ENCODE measurements at regions not wholly inside any gene's neighbourhood (a gene's known extent, or its start where the extent isn't known, plus 50 kb on each side); places are given as distances from the start of the nearest gene placed in this dataset.

DNA sequence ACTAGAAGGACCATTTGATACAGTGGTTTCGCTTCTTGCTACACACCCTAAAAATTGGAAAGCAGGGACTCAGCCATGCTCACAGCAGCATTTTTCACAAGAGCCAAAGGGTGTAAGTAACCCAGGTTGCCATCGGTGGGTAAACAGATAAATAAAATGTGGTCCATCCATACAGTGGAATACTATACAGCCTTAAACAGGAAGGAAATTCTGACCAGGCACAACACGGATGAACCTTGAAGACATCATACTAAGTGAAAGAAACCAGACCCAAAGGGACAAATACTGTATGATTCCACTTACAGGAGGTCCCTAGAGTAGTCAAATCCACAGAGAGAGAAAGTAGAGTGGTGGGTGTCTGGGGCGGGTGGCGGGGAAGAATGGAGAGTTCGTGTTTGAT is 220.9 kb downstream of the PHETA1 start:
- DNase-seq (ENCODE audit: extremely low spot score) = no peak
- POLR2A ChIA-PET = no interaction called here
- no peak for TF ChIP-seq HDGF (IDR thresholded peaks at IDR 0.05; ENCODE audit: borderline replicate concordance)
- no peak for TF ChIP-seq NFRKB (IDR thresholded peaks at IDR 0.05)
- no peak for TF ChIP-seq BHLHE40 (IDR thresholded peaks at IDR 0.05; ENCODE audit: borderline replicate concordance)
- TF ChIP-seq ELF4 (IDR thresholded peaks at IDR 0.05) = no peak
- TF ChIP-seq FOXM1 (IDR thresholded peaks at IDR 0.05; ENCODE audit: borderline replicate concordance) = no peak
- TF ChIP-seq TARDBP (IDR thresholded peaks at IDR 0.05) = no peak
- no peak for TF ChIP-seq CTBP1 (IDR thresholded peaks at IDR 0.05; ENCODE audit: borderline replicate concordance)
- no peak for TF ChIP-seq FOXK2 (IDR thresholded peaks at IDR 0.05)
- no peak for TF ChIP-seq SP1 (IDR thresholded peaks at IDR 0.05)
- no peak for TF ChIP-seq ZNF384 (IDR thresholded peaks at IDR 0.05)
- TF ChIP-seq ARNT (IDR thresholded peaks at IDR 0.05) = no peak
- no peak for TF ChIP-seq L3MBTL2 (conservative IDR thresholded peaks at IDR 0.05)
- no peak for TF ChIP-seq FOXA1 (IDR thresholded peaks at IDR 0.05)
- no peak for TF ChIP-seq SUZ12 (IDR thresholded peaks at IDR 0.05)
- TF ChIP-seq, protein P1, sequence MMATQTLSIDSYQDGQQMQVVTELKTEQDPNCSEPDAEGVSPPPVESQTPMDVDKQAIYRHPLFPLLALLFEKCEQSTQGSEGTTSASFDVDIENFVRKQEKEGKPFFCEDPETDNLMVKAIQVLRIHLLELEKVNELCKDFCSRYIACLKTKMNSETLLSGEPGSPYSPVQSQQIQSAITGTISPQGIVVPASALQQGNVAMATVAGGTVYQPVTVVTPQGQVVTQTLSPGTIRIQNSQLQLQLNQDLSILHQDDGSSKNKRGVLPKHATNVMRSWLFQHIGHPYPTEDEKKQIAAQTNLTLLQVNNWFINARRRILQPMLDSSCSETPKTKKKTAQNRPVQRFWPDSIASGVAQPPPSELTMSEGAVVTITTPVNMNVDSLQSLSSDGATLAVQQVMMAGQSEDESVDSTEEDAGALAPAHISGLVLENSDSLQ (IDR thresholded peaks at IDR 0.05) = no peak
- no peak for TF ChIP-seq LEF1 (IDR thresholded peaks at IDR 0.05; ENCODE audit: borderline replicate concordance)
- CTCF ChIA-PET = no interaction called here

DNA sequence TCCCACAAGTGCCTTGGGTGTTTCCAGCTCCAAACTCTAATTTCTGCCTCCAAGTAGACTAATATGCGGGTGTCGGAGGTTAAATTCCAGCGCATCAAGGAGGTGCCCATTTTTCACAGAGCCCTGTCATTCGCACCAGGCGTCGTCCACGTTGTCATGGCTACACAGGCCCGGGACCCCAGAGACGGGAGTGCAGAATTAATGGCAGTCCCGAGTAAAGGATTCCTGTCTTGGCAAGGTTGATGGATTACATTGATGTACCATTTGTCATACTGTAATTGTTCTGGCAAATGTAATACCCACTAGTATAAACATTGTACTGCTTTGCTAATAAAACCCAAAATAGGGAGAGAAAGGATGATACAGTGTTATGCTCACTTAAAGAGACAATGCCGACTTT is 222.9 kb upstream of the MYL2 start:
- no peak for DNase-seq (ENCODE audit: extremely low spot score)
- CTCF ChIA-PET = no interaction called here
- no peak for TF ChIP-seq ELF4 (IDR thresholded peaks at IDR 0.05)
- TF ChIP-seq TARDBP (IDR thresholded peaks at IDR 0.05) = no peak
- TF ChIP-seq FOXK2 (IDR thresholded peaks at IDR 0.05) = no peak
- TF ChIP-seq FOXM1 (IDR thresholded peaks at IDR 0.05; ENCODE audit: borderline replicate concordance) = no peak
- TF ChIP-seq BHLHE40 (IDR thresholded peaks at IDR 0.05; ENCODE audit: borderline replicate concordance) = no peak
- TF ChIP-seq ZNF384 (IDR thresholded peaks at IDR 0.05) = no peak
- no peak for TF ChIP-seq LEF1 (IDR thresholded peaks at IDR 0.05; ENCODE audit: borderline replicate concordance)
- TF ChIP-seq ARNT (IDR thresholded peaks at IDR 0.05) = no peak
- TF ChIP-seq L3MBTL2 (conservative IDR thresholded peaks at IDR 0.05) = no peak
- no peak for TF ChIP-seq SUZ12 (IDR thresholded peaks at IDR 0.05)
- no peak for TF ChIP-seq FOXA1 (IDR thresholded peaks at IDR 0.05)
- no peak for TF ChIP-seq NFRKB (IDR thresholded peaks at IDR 0.05)
- TF ChIP-seq CTBP1 (IDR thresholded peaks at IDR 0.05; ENCODE audit: borderline replicate concordance) = no peak
- TF ChIP-seq, protein P1 (IDR thresholded peaks at IDR 0.05) = no peak
- no peak for TF ChIP-seq HDGF (IDR thresholded peaks at IDR 0.05; ENCODE audit: borderline replicate concordance)
- no peak for TF ChIP-seq SP1 (IDR thresholded peaks at IDR 0.05)
- POLR2A ChIA-PET = no interaction called here

DNA sequence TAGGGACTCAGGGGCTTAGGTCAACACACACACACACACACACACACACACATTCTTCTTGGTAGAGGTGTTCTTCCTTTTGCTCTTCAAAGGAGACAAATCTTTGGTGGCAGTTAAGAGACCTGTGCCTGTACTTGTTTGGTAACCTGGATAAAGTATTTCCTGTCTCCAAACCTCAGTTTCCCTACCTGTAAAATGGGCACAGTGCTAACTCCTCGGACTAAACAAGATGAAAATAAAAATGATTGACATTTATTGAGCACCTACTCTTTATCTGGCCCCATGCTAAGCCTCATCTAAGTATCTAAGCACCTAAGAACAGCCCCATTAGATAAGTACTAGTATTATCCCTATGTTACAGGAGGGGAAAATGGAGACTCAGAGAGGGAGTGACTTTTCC is 220.8 kb upstream of the MYL2 start:
- POLR2A ChIA-PET = no interaction called here

DNA sequence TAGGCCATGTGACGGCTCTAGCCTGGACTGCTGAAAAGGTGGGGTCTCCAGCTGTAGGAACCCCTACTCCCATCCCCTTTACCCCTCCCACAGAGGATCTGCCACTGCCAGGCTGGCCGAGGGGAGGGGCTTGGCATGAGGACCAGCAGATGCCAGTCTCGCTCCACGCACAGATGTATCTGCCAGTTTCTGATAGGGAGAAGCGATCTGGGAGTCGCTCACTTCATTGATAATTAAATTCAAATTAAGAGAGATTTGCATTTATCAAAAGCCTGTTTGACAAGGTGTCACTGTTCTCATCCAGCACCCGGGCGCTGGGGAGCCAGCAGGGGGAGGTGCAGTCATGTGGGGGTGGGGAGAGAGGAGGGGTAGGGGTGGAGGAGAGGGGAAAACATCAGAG is 217.6 kb upstream of the MYL2 start:
- ChIA-PET POLR2A (no interaction called here), CTCF (no interaction called here)
- DNase-seq (ENCODE audit: extremely low spot score) = no peak
- no peak for TF ChIP-seq FOXM1 (IDR thresholded peaks at IDR 0.05; ENCODE audit: borderline replicate concordance)
- no peak for TF ChIP-seq SUZ12 (IDR thresholded peaks at IDR 0.05)
- no peak for TF ChIP-seq NFRKB (IDR thresholded peaks at IDR 0.05)
- TF ChIP-seq CTBP1 (IDR thresholded peaks at IDR 0.05; ENCODE audit: borderline replicate concordance) = no peak
- no peak for TF ChIP-seq LEF1 (IDR thresholded peaks at IDR 0.05; ENCODE audit: borderline replicate concordance)
- no peak for TF ChIP-seq ZNF384 (IDR thresholded peaks at IDR 0.05)
- no peak for TF ChIP-seq TARDBP (IDR thresholded peaks at IDR 0.05)
- TF ChIP-seq ARNT (IDR thresholded peaks at IDR 0.05) = no peak
- no peak for TF ChIP-seq L3MBTL2 (conservative IDR thresholded peaks at IDR 0.05)

More for the DNA sequence above, 220.8 kb upstream of the MYL2 start:
- no peak for TF ChIP-seq LEF1 (IDR thresholded peaks at IDR 0.05; ENCODE audit: borderline replicate concordance)
- TF ChIP-seq L3MBTL2 (conservative IDR thresholded peaks at IDR 0.05) = no peak
- TF ChIP-seq, protein P1 (IDR thresholded peaks at IDR 0.05) = no peak
- TF ChIP-seq ZNF384 (IDR thresholded peaks at IDR 0.05) = no peak
- no peak for TF ChIP-seq CTBP1 (IDR thresholded peaks at IDR 0.05; ENCODE audit: borderline replicate concordance)
- TF ChIP-seq ELF4 (IDR thresholded peaks at IDR 0.05) = no peak
- no peak for TF ChIP-seq FOXM1 (IDR thresholded peaks at IDR 0.05; ENCODE audit: borderline replicate concordance)
- TF ChIP-seq FOXK2 (IDR thresholded peaks at IDR 0.05) = no peak
- TF ChIP-seq FOXA1 (IDR thresholded peaks at IDR 0.05) = no peak
- no peak for TF ChIP-seq BHLHE40 (IDR thresholded peaks at IDR 0.05; ENCODE audit: borderline replicate concordance)
- no peak for TF ChIP-seq SP1 (IDR thresholded peaks at IDR 0.05)
- no peak for TF ChIP-seq HDGF (IDR thresholded peaks at IDR 0.05; ENCODE audit: borderline replicate concordance)
- TF ChIP-seq ARNT (IDR thresholded peaks at IDR 0.05) = no peak
- no peak for TF ChIP-seq TARDBP (IDR thresholded peaks at IDR 0.05)
- DNase-seq (ENCODE audit: extremely low spot score) = no peak
- CTCF ChIA-PET = no interaction called here

DNA sequence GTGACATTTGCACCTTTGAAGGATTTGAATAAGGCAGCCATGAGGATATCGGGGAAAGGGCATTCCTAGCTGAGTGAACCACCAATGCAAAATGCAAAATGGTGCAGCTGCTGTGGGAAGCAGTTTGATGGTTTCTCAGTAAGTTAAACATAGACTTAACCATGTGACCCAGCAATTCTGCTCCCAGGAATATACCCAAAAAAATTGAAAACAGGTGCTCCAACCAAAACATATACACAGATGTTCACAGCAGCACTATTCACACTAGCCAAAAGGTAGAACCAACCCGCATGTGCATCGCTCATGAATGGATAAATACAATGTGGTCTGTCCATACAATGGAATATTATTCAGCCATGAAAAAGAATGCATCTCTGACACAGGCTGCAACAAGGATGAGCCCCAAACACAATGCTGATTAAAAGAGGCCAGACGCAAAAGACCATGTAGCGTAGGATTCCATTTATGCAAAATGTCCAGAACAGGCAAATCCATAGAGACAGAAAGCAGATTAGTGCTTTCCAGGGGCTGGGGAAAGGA is 215.0 kb upstream of the MYL2 start:
- ChIA-PET POLR2A (no interaction called here), CTCF (no interaction called here)
- no peak for DNase-seq (ENCODE audit: extremely low spot score)
- no peak for TF ChIP-seq SP1 (IDR thresholded peaks at IDR 0.05)
- TF ChIP-seq ELF4 (IDR thresholded peaks at IDR 0.05) = no peak
- TF ChIP-seq ARNT (IDR thresholded peaks at IDR 0.05) = no peak
- TF ChIP-seq HDGF (IDR thresholded peaks at IDR 0.05; ENCODE audit: borderline replicate concordance) = no peak
- no peak for TF ChIP-seq L3MBTL2 (conservative IDR thresholded peaks at IDR 0.05)
- TF ChIP-seq NFRKB (IDR thresholded peaks at IDR 0.05) = no peak
- no peak for TF ChIP-seq BHLHE40 (IDR thresholded peaks at IDR 0.05; ENCODE audit: borderline replicate concordance)
- TF ChIP-seq TARDBP (IDR thresholded peaks at IDR 0.05) = no peak
- no peak for TF ChIP-seq ZNF384 (IDR thresholded peaks at IDR 0.05)
- TF ChIP-seq LEF1 (IDR thresholded peaks at IDR 0.05; ENCODE audit: borderline replicate concordance) = no peak
- no peak for TF ChIP-seq SUZ12 (IDR thresholded peaks at IDR 0.05)
- TF ChIP-seq CTBP1 (IDR thresholded peaks at IDR 0.05; ENCODE audit: borderline replicate concordance) = no peak
- no peak for TF ChIP-seq FOXA1 (IDR thresholded peaks at IDR 0.05)
- TF ChIP-seq, protein P1 (IDR thresholded peaks at IDR 0.05) = no peak
- no peak for TF ChIP-seq FOXM1 (IDR thresholded peaks at IDR 0.05; ENCODE audit: borderline replicate concordance)
- no peak for TF ChIP-seq FOXK2 (IDR thresholded peaks at IDR 0.05)
